ENCODE measurements at regions not wholly inside any gene's neighbourhood (a gene's known extent, or its start where the extent isn't known, plus 50 kb on each side); places are given as distances from the start of the nearest gene placed in this dataset.

- TF ChIP-seq CTCF (IDR thresholded peaks at IDR 0.05) (peak; percentile 60), EZH2 (IDR thresholded peaks at IDR 0.05) (no peak), EZH2phosphoT487 (IDR thresholded peaks at IDR 0.05) (no peak)
These were observed 69.8 kb upstream of the PRSS16 start for GRCh38 chr6:27177485-27178406.

All from neural progenitor cell (in vitro differentiated cells).